ENCODE measurements at regions not wholly inside any gene's neighbourhood (a gene's known extent, or its start where the extent isn't known, plus 50 kb on each side); places are given as distances from the start of the nearest gene placed in this dataset.
"Not testable (repeated sequence)": the region's sequence is repeated elsewhere in the genome, so short reads cannot be mapped to it uniquely, and the experiment has no call there.

GRCh38 chr16:16448423-16448822 is 69.5 kb downstream of the NPIPA7 start:
- not testable (repeated sequence) for DNase-seq (ENCODE audit: low read depth in 4 of 4, low spot score in 3 of 4)

GRCh38 chr16:16449712-16450237 is 70.8 kb downstream of the NPIPA7 start:
- DNase-seq (ENCODE audit: low read depth in 4 of 4, low spot score in 3 of 4) = not testable (repeated sequence)

GRCh38 chr16:16451721-16452410 is 72.9 kb downstream of the NPIPA7 start:
- DNase-seq (ENCODE audit: low read depth in 4 of 4, low spot score in 3 of 4) = not testable (repeated sequence)

- DNase-seq (ENCODE audit: low read depth in 4 of 4, low spot score in 3 of 4) = not testable (repeated sequence)
These were observed 79.6 kb downstream of the NPIPA7 start for GRCh38 chr16:16458579-16458978.

- DNase-seq (ENCODE audit: low read depth in 4 of 4, low spot score in 3 of 4) = not testable (repeated sequence)
These were observed 84.9 kb downstream of the NPIPA7 start for GRCh38 chr16:16463792-16464191.

- DNase-seq (ENCODE audit: low read depth in 4 of 4, low spot score in 3 of 4) = not testable (repeated sequence)
These were observed 110.0 kb downstream of the NPIPA7 start for GRCh38 chr16:16488919-16489318.

GRCh38 chr16:16489466-16489865 is 110.5 kb downstream of the NPIPA7 start:
- DNase-seq (ENCODE audit: low read depth in 4 of 4, low spot score in 3 of 4) = not testable (repeated sequence)

GRCh38 chr16:16494114-16494513 is 115.2 kb downstream of the NPIPA7 start:
- not testable (repeated sequence) for DNase-seq (ENCODE audit: low read depth in 4 of 4, low spot score in 3 of 4)

GRCh38 chr16:16494998-16495397 is 116.1 kb downstream of the NPIPA7 start:
- DNase-seq (ENCODE audit: low read depth in 4 of 4, low spot score in 3 of 4) = not testable (repeated sequence)

GRCh38 chr16:16499875-16500274 is 120.9 kb downstream of the NPIPA7 start:
- not testable (repeated sequence) for DNase-seq (ENCODE audit: low read depth in 4 of 4, low spot score in 3 of 4)

GRCh38 chr16:16507041-16507440 is 128.1 kb downstream of the NPIPA7 start:
- DNase-seq (ENCODE audit: low read depth in 4 of 4, low spot score in 3 of 4) = not testable (repeated sequence)

GRCh38 chr16:16508344-16508743 is 129.4 kb downstream of the NPIPA7 start:
- DNase-seq (ENCODE audit: low read depth in 4 of 4, low spot score in 3 of 4) = not testable (repeated sequence)

GRCh38 chr16:16519395-16519794 is 140.5 kb downstream of the NPIPA7 start:
- DNase-seq (ENCODE audit: low read depth in 4 of 4, low spot score in 3 of 4) = not testable (repeated sequence)

- DNase-seq (ENCODE audit: low read depth in 4 of 4, low spot score in 3 of 4) = not testable (repeated sequence)
These were observed 142.5 kb downstream of the NPIPA7 start for GRCh38 chr16:16521239-16522002.

- DNase-seq (ENCODE audit: low read depth in 4 of 4, low spot score in 3 of 4) = not testable (repeated sequence)
These were observed 148.1 kb downstream of the NPIPA7 start for GRCh38 chr16:16526998-16527397.

- not testable (repeated sequence) for DNase-seq (ENCODE audit: low read depth in 4 of 4, low spot score in 3 of 4)
These were observed 151.8 kb downstream of the NPIPA7 start for GRCh38 chr16:16530744-16531143.

GRCh38 chr16:16535565-16535964 is 156.6 kb downstream of the NPIPA7 start:
- not testable (repeated sequence) for DNase-seq (ENCODE audit: low read depth in 4 of 4, low spot score in 3 of 4)

GRCh38 chr16:16536151-16536550 is 157.2 kb downstream of the NPIPA7 start:
- DNase-seq (ENCODE audit: low read depth in 4 of 4, low spot score in 3 of 4) = not testable (repeated sequence)

GRCh38 chr16:16549710-16550109 is 170.8 kb downstream of the NPIPA7 start:
- not testable (repeated sequence) for DNase-seq (ENCODE audit: low read depth in 4 of 4, low spot score in 3 of 4)

GRCh38 chr16:16550824-16551223 is 171.9 kb downstream of the NPIPA7 start:
- DNase-seq (ENCODE audit: low read depth in 4 of 4, low spot score in 3 of 4) = not testable (repeated sequence)

- DNase-seq (ENCODE audit: low read depth in 4 of 4, low spot score in 3 of 4) = not testable (repeated sequence)
These were observed 173.9 kb downstream of the NPIPA7 start for GRCh38 chr16:16552819-16553340.
